HG03439 (cell line): ENCODE measurements at regions not wholly inside any gene's neighbourhood (a gene's known extent, or its start where the extent isn't known, plus 50 kb on each side); places are given as distances from the start of the nearest gene placed in this dataset.

Experiments used
- ATAC-seq: cut with Tn5 transposase; IDR thresholded peaks from one replicate; pipeline ENCODE4 v1.9.1; 2021; ENCODE audit warnings: mild to moderate bottlenecking, moderate library complexity; ENCODE audit not compliant: unreplicated experiment

DNA sequence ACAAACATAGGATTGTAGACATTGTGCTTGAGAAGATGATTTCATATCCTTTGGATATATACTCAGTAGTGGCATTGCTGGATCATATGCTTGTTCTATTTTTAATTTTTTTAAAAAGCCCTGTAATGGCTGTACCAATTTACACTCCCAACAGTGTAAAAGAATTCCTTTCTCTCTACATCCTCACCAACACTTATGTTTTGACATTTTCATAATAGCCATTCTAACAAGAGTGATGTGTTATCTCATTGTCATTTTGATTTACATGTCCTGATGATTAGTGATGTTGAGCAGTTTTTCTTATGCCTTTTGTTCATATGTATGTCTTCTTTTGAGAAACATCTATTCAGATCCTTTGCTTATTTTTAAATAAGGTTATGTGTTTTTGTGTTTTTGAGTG is 1039.2 kb upstream of the GOT2 start:
- no peak for ATAC-seq

DNA sequence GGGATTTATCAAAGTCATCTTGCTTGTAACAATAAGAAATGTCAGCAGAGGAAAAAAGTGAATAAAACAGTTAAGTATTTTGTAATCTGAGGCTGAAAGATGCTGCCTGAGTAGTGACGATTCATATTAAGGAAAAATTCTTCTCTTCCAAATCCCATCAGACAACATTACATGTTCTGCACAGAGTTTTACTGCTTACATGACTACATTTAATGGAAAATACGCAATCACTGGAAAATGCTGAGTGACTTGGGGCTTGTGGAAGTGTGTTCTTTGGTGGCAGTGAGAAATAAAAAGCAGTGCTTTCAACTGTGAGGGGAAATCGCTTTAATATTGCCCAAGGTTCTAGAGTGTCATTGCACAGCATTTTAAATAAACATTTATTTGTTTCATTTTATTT is 1025.2 kb upstream of the GOT2 start:
- no peak for ATAC-seq

DNA sequence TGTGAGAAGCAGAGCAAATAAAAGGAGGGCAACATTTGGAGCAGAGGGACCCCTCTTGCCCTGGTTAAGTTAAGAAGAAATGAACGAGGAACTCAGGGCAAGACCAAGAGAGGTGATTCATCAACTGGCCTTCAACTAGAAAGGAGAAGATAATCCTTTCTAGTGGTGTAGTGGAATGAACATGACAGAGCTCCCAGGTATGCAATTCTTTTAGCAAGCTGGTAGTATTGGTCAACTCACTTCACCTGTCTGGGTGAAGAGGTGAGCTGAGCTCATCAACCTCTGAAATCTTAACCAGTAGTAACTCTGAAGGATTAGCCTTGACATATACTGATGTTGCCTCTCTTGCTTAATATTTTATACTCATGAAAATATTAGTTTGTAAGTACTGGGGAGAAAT is 1024.7 kb upstream of the GOT2 start:
- no peak for ATAC-seq

GRCh38 chr16:59754854-59755253 is 1020.7 kb upstream of the GOT2 start:
- ATAC-seq = no peak

- no peak for ATAC-seq
These were observed 1015.7 kb upstream of the GOT2 start for GRCh38 chr16:59749662-59750336.

DNA sequence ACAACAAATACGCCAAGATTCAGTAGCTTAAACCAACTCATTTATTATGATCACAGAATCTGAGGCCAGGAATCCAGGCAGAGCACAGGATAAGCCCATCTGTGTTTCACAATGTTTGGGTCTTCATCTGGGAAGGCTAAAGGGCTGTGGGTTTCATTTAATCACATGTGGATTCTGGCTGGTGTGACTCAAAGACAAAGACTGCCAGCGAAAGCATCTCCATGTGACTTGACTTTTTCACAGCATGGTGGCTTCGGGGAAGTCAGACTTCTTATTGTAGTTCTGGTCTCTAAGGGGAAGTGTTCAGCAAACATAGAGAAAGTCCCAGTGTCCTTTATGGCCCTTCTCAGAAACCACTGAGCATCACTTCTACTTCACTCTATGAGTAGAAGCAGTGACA is 1014.4 kb upstream of the GOT2 start:
- ATAC-seq = no peak

DNA sequence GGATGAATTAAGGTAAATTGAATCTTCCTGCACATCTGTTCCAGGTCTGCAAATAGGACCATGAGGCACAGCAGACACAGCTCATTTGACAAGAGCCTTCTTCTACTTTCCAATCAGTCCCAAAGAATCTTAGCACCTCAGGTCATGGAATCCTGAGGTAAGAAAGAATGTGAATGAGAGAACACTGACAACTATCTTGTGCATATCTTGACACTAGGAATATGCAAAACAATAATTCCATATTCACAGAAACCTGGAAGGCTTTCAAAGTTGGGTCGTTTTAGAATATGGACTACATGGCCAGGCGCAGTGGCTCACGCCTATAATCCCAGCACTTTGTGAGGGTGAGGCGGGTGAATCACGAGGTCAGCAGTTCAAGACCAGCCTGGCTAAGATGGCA is 1009.4 kb upstream of the GOT2 start:
- ATAC-seq = no peak

- no peak for ATAC-seq
These were observed 1006.7 kb upstream of the GOT2 start for GRCh38 chr16:59740858-59741257.

DNA sequence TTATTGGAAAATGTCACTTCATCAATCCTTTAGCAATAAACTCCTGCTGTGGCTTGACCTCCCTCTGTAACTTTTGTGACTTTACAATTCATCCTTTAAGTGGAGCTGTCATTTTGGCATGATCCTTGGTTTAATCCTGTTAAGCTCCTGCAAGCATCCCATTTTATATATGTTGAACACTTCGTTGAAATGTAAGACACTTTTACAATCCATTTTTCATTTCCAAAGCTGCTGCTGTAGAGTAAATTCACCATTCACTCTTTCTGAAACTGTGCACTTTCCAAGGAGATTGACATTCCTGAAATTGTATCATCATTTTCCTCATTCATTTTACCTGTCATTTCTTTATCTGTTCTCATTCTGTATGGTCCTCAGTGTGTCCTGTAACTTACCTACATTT is 1003.2 kb upstream of the GOT2 start:
- ATAC-seq = no peak

DNA sequence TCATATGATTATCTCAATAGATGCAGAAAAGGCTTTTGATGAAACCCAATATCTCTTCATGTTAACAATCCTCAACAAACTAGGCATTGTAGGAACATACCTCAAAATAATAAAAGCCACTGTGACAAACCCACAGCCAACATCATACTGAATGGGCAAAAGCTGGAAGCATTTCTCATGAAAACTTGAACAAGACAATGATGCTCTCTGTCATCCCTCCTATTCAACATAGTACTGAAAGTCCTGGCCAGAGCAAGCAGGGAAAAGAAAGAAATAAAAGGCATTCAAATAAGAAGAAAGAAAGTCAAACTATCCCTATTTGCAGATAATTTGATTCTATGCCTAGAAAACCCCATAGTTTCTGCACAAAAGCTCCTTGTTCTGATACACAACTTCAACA is 999.2 kb upstream of the GOT2 start:
- no peak for ATAC-seq

DNA sequence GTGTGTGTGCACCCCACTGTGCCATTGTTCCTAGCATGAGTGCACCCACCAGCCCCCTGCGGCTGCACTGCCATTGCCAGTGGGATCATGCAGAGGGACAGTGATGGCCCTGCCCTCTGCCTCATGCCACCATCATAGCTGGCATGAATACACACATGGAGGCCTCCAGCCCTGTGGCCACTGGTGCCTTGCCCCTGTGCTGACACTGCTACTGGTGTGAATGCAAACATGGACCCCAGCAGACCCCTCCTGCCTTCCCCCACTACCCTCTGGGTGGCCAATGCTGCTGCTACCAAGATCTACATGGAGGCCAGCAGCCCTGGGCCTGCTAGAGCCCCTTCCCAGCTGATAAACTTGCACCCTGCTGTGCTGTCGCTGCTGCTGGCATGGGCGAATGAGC is 995.5 kb upstream of the GOT2 start:
- ATAC-seq = no peak

GRCh38 chr16:59719121-59719520 is 985.0 kb upstream of the GOT2 start:
- ATAC-seq = no peak

DNA sequence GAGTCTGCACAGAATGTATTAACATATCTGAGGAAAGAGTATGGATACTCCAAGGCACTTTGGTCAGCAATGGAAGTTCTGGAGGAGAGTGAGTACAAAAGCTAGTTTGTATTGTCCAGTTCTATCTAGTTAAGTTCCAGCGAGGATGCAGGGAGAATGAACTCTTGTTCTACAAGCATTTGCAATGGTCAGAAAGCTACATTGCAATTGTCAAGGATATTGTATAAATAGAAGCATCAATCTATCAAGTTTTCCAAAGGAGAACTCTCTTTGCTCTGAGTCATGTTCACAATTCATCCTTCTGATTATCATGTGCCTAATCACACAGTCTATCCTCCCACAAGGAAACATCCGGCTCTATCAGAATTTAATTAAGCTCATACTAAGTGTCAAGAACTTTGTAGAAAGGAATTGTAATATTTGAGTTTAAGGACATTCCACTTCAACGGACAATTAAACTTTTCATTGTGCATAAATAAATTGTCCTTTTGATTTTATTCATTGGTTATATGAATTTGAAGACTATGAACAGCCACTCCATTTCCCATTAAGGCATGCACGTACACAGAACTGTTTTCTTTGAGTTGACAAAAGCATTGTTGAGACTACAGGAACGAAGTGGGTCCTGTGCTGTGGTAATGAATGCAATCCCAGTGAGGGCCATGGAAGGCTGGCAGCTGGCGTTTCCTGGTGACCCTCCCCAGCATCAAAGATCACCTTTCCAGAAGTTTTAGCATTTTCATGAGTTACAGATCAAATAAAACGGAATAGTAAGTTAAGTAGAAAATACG is 973.5 kb upstream of the GOT2 start:
- no peak for ATAC-seq

DNA sequence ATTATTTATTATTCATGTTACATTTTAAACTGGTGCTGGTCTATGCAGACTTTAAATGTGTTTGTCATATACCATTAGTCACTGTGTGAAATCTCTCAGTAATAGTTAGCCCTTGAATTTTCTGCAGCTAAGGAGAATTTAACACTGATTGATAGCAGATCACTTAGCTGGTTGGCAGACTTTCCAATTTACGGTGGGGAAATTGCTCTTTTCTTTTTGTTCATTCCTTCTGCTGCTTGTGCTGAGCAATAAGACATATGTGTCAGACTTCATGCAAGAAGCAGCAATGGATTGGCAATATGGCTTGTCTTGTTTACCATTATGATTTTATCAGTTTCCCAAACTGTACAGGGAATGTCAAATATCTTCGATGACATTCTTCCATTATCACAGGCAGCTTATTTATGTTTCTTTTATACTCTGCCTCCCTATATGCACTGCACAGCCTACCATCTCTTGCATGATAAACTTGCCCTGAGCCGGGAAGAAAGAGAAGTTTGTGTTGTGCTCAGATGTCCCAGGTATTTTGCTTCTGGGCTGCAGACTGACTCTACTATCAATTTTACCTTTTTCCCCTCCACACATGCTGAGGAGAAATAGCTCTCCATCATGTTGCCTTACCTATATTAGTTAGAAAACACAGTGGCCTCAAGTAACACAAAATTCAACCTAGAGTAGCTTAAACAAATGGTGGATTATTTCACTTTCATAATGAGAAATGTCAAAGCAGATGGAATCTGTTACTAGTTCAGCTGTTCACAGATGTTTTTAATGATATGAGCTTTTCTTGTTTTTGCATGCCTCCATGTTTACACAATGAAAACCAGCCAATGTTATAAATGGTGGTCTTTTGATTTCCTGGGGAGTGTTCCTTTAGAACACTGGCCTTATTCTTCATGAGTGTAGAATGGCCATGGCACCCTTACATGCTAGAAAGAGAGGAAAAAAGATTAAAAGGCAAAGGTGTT is 968.1 kb upstream of the GOT2 start:
- ATAC-seq = no peak

DNA sequence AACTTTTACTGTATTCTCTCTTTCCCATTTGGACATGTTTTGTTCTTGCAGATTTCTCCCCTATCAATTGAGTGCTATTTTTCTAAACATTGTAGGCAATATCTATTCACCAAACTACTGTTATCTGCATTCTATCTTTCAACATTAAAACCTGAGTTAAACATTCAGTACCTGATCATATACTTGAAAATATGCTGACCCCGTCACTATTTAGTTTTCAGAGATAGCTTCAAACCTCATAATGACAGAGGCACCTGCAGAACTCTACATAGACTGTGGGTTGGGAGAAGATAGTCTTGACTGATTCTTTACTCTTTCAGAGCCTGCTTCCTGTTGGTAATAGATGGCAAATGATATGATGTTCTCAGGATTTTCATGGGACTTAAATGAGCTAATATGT is 965.7 kb upstream of the GOT2 start:
- no peak for ATAC-seq

GRCh38 chr16:59698346-59699020 is 964.4 kb upstream of the GOT2 start:
- ATAC-seq = no peak

DNA sequence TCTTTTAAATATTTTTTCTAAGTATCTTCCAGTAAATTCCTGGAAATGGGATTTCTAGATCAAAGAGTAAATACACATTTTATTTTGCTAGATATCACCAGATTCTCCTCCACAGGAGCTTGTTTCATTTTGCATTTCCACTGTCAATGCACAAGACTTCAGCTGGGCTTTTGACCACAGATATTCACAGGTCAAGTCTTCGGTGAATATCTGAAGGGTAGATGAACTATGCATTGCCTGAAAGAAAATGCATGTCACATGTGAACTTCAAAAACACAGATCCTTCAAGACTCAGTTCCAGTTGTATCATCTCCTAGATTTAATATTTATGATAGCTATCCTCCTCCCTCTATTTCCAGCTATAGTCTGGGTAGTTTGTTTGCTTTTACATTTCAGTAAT is 963.6 kb upstream of the GOT2 start:
- ATAC-seq = no peak

GRCh38 chr16:59697236-59697635 is 963.1 kb upstream of the GOT2 start:
- no peak for ATAC-seq

- no peak for ATAC-seq
These were observed 962.4 kb upstream of the GOT2 start for GRCh38 chr16:59696495-59696894.

- no peak for ATAC-seq
These were observed 956.1 kb upstream of the GOT2 start for GRCh38 chr16:59690216-59690615.

DNA sequence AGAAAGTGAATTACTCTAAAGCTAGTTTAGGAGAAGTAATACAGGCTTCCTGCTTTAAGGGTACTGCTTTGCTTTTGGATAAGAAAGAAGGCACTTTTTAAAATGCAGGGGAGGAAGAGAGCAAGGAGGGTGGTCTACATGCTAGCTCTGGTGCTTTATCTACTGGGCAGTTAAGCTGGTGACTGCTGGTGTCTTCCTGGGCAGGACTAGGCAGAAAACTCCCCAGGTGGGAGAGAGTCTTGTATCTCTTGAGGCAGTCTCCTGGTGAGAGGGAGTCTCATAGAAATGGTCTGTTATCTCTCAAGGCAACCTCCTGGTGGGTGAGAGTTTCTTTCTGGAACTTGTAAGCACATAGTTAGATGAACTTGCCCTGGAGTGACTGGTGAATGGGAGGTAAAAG is 953.9 kb upstream of the GOT2 start:
- no peak for ATAC-seq
